HEK293 (cell line): ENCODE measurements at regions not wholly inside any gene's neighbourhood (a gene's known extent, or its start where the extent isn't known, plus 50 kb on each side); places are given as distances from the start of the nearest gene placed in this dataset.

ENCODE experiments used
- CTCF ChIA-PET: fragments of 350-600 bp; formaldehyde crosslinking; extraction: SDS; loops from one replicate; lab custom pipeline; 2021; ENCODE audit warnings: antibody characterized with exemption; lab: Yijun Ruan, JAX
- POLR2A ChIA-PET: fragments of 300-600 bp; formaldehyde crosslinking; extraction: SDS; loops from one replicate; lab custom pipeline; 2020; ENCODE audit warnings: antibody characterized with exemption, inconsistent platforms; lab: Yijun Ruan, JAX
- H3K27ac ChIP-seq: fragments of 200-500 bp; sonication (Bioruptor generic); 2 replicates; pipeline ENCODE4 v1.5.1; 2014; ENCODE audit warnings: low read depth, low read length, control low read depth, inconsistent platforms; ENCODE audit errors: extremely low read depth
- H3K36me3 ChIP-seq, 2 experiments: fragments of 200-500 bp in 1 of 2; sonication (Bioruptor generic) in 1 of 2; 1 replicate in 1 of 2; 2 replicates in 1 of 2; pipeline ENCODE4 v1.5.1; 2014 to 2017; ENCODE audit warnings: inconsistent platforms in 2 of 2, low read length in 2 of 2; ENCODE audit not compliant: control insufficient read depth in 2 of 2, insufficient read depth in 1 of 2
- H3K4me1 ChIP-seq: fragments of 200-500 bp; sonication (Bioruptor generic); 2 replicates; pipeline ENCODE4 v1.5.1; 2014; ENCODE audit warnings: mild to moderate bottlenecking, low read length, inconsistent platforms; ENCODE audit not compliant: control insufficient read depth, insufficient read depth
- H3K4me3 ChIP-seq: 2 replicates; pipeline ENCODE4 v1.5.1; 2011; ENCODE audit warnings: low read depth, mild to moderate bottlenecking, control low read depth, low read length, moderate library complexity
- H3K9me3 ChIP-seq: fragments of 200-500 bp; sonication (Bioruptor generic); 2 replicates; pipeline ENCODE4 v1.5.1; 2014; ENCODE audit warnings: low read depth, low read length, inconsistent platforms; ENCODE audit not compliant: control insufficient read depth, insufficient read depth
- RBAK ChIP-seq: fragments of 450-650 bp; formaldehyde crosslinking; IDR thresholded peaks from 2 replicates; pipeline ENCODE4 v1.5.1; 2016; ENCODE audit warnings: missing biosample characterization, missing genetic modification characterization
- SP2 ChIP-seq: fragments of 450-650 bp; formaldehyde crosslinking; IDR thresholded peaks from 2 replicates; pipeline ENCODE4 v1.5.1; 2016; ENCODE audit warnings: missing biosample characterization, missing genetic modification characterization
- WT1 ChIP-seq: fragments of 450-650 bp; formaldehyde crosslinking; IDR thresholded peaks from 2 replicates; pipeline ENCODE4 v1.5.1; 2016; ENCODE audit warnings: missing biosample characterization, missing genetic modification characterization
- ZBTB1 ChIP-seq: fragments of 450-650 bp; formaldehyde crosslinking; IDR thresholded peaks from 2 replicates; pipeline ENCODE4 v1.5.1; 2016; ENCODE audit warnings: missing biosample characterization, missing genetic modification characterization
- ZNF121 ChIP-seq: fragments of 450-650 bp; formaldehyde crosslinking; IDR thresholded peaks from 2 replicates; pipeline ENCODE4 v1.5.1; 2016; ENCODE audit warnings: missing biosample characterization, missing genetic modification characterization
- ZNF175 ChIP-seq: fragments of 450-650 bp; formaldehyde crosslinking; IDR thresholded peaks from 2 replicates; pipeline ENCODE4 v1.5.1; 2016; ENCODE audit warnings: missing biosample characterization, missing genetic modification characterization
- ZNF248 ChIP-seq: fragments of 450-650 bp; formaldehyde crosslinking; IDR thresholded peaks from 2 replicates; pipeline ENCODE4 v1.5.1; 2017; ENCODE audit warnings: missing biosample characterization, missing genetic modification characterization
- ZNF423 ChIP-seq: fragments of 450-650 bp; formaldehyde crosslinking; IDR thresholded peaks from 2 replicates; pipeline ENCODE4 v1.5.1; 2016; ENCODE audit warnings: missing biosample characterization, missing genetic modification characterization
- ZNF48 ChIP-seq: fragments of 450-650 bp; formaldehyde crosslinking; IDR thresholded peaks from 2 replicates; pipeline ENCODE4 v1.5.1; 2016; ENCODE audit warnings: missing biosample characterization, missing genetic modification characterization
- ZNF549 ChIP-seq: fragments of 450-650 bp; IDR thresholded peaks from 2 replicates; pipeline ENCODE4 v1.5.1; 2018; ENCODE audit warnings: missing biosample characterization, missing genetic modification characterization, mild to moderate bottlenecking, inconsistent platforms, moderate library complexity
- ZNF670 ChIP-seq: fragments of 450-650 bp; formaldehyde crosslinking; IDR thresholded peaks from 2 replicates; pipeline ENCODE4 v1.5.1; 2016; ENCODE audit warnings: missing biosample characterization, missing genetic modification characterization, low read depth
- ZNF776 ChIP-seq: fragments of 450-650 bp; formaldehyde crosslinking; IDR thresholded peaks from 2 replicates; pipeline ENCODE4 v1.5.0; 2017; ENCODE audit warnings: missing biosample characterization, missing genetic modification characterization, borderline replicate concordance
- ZNF777 ChIP-seq: fragments of 450-650 bp; formaldehyde crosslinking; IDR thresholded peaks from 2 replicates; pipeline ENCODE4 v1.5.1; 2017; ENCODE audit warnings: missing biosample characterization, missing genetic modification characterization, borderline replicate concordance
- TF ChIP-seq, protein P1 (sequence below): fragments of 450-650 bp; formaldehyde crosslinking; IDR thresholded peaks from 2 replicates; pipeline ENCODE4 v1.5.0; 2017; ENCODE audit warnings: missing biosample characterization, missing genetic modification characterization, borderline replicate concordance
- TF ChIP-seq, protein P2 (sequence below): fragments of 450-650 bp; formaldehyde crosslinking; IDR thresholded peaks from 2 replicates; pipeline ENCODE4 v1.5.1; 2017; ENCODE audit warnings: missing biosample characterization, missing genetic modification characterization
- TF ChIP-seq, protein P3 (sequence below): sonication (generic); formaldehyde crosslinking; IDR thresholded peaks from 2 replicates; pipeline ENCODE4 v1.8.1; 2022; ENCODE audit warnings: mild to moderate bottlenecking, moderate library complexity, missing genetic modification reagents
- TF ChIP-seq, protein P4 (sequence below): fragments of 450-650 bp; formaldehyde crosslinking; IDR thresholded peaks from 2 replicates; pipeline ENCODE4 v1.5.1; 2016; ENCODE audit warnings: missing biosample characterization, missing genetic modification characterization

DNA sequence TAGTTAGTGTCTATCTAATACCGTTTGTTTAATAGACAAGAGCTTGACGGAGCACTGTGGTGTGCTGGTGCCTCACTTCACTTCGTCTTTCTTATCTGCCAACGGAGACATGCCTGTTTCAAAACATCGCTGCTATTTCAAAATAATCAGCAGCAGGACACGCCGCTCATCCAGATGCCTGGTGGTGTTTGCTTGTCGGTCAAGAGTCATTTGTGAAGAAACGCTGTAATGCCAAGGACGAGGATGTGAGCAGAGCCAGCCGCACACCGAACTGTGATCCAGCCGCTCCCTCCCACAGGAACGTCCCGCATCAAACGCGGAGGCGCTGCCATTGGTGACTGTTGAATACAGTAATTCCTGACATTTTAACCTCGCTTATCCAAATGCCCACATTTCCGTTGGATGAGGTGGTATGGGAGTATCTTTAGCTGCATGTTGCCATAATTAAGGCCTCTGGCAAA is 432.4 kb downstream of the FBXO15 start:
- TF ChIP-seq, protein P1, sequence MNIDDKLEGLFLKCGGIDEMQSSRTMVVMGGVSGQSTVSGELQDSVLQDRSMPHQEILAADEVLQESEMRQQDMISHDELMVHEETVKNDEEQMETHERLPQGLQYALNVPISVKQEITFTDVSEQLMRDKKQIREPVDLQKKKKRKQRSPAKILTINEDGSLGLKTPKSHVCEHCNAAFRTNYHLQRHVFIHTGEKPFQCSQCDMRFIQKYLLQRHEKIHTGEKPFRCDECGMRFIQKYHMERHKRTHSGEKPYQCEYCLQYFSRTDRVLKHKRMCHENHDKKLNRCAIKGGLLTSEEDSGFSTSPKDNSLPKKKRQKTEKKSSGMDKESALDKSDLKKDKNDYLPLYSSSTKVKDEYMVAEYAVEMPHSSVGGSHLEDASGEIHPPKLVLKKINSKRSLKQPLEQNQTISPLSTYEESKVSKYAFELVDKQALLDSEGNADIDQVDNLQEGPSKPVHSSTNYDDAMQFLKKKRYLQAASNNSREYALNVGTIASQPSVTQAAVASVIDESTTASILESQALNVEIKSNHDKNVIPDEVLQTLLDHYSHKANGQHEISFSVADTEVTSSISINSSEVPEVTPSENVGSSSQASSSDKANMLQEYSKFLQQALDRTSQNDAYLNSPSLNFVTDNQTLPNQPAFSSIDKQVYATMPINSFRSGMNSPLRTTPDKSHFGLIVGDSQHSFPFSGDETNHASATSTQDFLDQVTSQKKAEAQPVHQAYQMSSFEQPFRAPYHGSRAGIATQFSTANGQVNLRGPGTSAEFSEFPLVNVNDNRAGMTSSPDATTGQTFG (tag by site-specific recombination) = no peak
- Histone ChIP-seq H3K27ac (no peak overlapping the region), H3K9me3 (no peaks in the 10 kb centered on the region), H3K36me3 (no peaks in the 10 kb centered on the region), H3K4me1 (no peaks in the 10 kb centered on the region), H3K4me3 (no peak overlapping the region)
- ChIA-PET CTCF (no interaction called here), POLR2A (no interaction called here)

DNA sequence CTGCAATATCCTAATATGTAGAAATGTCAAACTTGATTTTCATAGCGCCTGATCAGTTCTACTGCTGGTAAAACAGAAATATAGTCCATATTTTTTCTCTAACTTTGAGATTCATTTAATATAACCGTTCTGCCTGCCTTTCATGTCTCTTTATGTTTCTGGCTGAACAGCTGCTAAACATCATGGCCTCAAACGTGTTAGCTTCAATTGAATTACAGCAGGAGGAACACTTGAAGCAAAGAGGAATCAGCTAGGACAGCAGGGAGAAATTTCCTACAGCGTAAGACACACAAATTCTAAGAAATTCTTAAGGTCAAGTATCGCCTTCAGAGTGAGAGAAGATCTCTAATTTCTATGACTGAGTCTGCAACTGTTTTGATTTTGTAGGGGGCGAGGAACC is 433.2 kb downstream of the FBXO15 start:
- POLR2A ChIA-PET = no interaction called here
- no peak for TF ChIP-seq ZNF423 (tag by site-specific recombination)
- no peak for TF ChIP-seq ZNF121 (tag by site-specific recombination)
- TF ChIP-seq SP2 (tag by site-specific recombination) = no peak
- TF ChIP-seq ZNF248 (tag by site-specific recombination) = no peak
- TF ChIP-seq ZNF175 (tag by site-specific recombination) = no peak
- TF ChIP-seq ZNF777 (tag by site-specific recombination) = no peak
- TF ChIP-seq, protein P2, sequence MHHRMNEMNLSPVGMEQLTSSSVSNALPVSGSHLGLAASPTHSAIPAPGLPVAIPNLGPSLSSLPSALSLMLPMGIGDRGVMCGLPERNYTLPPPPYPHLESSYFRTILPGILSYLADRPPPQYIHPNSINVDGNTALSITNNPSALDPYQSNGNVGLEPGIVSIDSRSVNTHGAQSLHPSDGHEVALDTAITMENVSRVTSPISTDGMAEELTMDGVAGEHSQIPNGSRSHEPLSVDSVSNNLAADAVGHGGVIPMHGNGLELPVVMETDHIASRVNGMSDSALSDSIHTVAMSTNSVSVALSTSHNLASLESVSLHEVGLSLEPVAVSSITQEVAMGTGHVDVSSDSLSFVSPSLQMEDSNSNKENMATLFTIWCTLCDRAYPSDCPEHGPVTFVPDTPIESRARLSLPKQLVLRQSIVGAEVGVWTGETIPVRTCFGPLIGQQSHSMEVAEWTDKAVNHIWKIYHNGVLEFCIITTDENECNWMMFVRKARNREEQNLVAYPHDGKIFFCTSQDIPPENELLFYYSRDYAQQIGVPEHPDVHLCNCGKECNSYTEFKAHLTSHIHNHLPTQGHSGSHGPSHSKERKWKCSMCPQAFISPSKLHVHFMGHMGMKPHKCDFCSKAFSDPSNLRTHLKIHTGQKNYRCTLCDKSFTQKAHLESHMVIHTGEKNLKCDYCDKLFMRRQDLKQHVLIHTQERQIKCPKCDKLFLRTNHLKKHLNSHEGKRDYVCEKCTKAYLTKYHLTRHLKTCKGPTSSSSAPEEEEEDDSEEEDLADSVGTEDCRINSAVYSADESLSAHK (tag by site-specific recombination) = no peak
- TF ChIP-seq, protein P3, sequence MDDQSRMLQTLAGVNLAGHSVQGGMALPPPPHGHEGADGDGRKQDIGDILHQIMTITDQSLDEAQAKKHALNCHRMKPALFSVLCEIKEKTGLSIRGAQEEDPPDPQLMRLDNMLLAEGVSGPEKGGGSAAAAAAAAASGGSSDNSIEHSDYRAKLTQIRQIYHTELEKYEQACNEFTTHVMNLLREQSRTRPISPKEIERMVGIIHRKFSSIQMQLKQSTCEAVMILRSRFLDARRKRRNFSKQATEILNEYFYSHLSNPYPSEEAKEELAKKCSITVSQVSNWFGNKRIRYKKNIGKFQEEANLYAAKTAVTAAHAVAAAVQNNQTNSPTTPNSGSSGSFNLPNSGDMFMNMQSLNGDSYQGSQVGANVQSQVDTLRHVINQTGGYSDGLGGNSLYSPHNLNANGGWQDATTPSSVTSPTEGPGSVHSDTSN (CRISPR knock-in tag) = no peak
- TF ChIP-seq ZNF48 = no peak
- TF ChIP-seq, protein P4, sequence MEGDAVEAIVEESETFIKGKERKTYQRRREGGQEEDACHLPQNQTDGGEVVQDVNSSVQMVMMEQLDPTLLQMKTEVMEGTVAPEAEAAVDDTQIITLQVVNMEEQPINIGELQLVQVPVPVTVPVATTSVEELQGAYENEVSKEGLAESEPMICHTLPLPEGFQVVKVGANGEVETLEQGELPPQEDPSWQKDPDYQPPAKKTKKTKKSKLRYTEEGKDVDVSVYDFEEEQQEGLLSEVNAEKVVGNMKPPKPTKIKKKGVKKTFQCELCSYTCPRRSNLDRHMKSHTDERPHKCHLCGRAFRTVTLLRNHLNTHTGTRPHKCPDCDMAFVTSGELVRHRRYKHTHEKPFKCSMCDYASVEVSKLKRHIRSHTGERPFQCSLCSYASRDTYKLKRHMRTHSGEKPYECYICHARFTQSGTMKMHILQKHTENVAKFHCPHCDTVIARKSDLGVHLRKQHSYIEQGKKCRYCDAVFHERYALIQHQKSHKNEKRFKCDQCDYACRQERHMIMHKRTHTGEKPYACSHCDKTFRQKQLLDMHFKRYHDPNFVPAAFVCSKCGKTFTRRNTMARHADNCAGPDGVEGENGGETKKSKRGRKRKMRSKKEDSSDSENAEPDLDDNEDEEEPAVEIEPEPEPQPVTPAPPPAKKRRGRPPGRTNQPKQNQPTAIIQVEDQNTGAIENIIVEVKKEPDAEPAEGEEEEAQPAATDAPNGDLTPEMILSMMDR (tag by site-specific recombination) = no peak
- TF ChIP-seq ZNF776 (tag by site-specific recombination) = no peak
- TF ChIP-seq ZNF670 (tag by site-specific recombination) = no peak
- no peak for TF ChIP-seq ZBTB1
- no peak for TF ChIP-seq RBAK (tag by site-specific recombination)
- no peak for TF ChIP-seq WT1 (tag by site-specific recombination)
- TF ChIP-seq ZNF549 (tag by site-specific recombination) = no peak
- TF ChIP-seq, all 188 proteins: peak for 0
- Histone ChIP-seq H3K36me3 (no peaks in the 10 kb centered on the region), H3K27ac (no peak overlapping the region), H3K4me1 (no peaks in the 10 kb centered on the region), H3K4me3 (no peak overlapping the region), H3K9me3 (no peaks in the 10 kb centered on the region)
- CTCF ChIA-PET = no interaction called here
